ENCODE measurements at regions not wholly inside any gene's neighbourhood (a gene's known extent, or its start where the extent isn't known, plus 50 kb on each side); places are given as distances from the start of the nearest gene placed in this dataset.

DNA sequence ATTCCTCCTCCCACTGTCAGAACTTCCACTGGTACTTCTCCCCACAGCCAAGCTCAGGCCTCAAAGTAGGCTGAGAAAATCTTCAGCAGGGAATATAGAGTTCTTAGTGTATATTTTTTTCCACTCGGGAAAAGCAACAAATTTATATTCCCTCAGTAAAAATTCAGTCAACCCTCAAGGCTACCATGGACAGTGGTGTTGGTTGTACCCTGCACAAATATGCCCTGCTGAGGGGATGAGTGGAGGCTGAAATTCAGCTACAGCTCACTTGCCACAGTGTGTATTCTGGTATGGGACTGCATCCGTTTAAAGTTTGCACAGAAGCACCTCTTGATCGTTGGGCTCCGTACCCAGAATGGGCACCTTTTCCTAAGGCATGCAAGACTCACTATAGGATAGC is 90.8 kb upstream of the LGALSL start:
- TF ChIP-seq POLR2A (IDR thresholded peaks at IDR 0.05) (no peak), EP300 (IDR thresholded peaks at IDR 0.05; ENCODE audit: low read depth) (no peak), POLR2AphosphoS5 (IDR thresholded peaks at IDR 0.05) (no peak)
- TF ChIP-seq, protein P1, sequence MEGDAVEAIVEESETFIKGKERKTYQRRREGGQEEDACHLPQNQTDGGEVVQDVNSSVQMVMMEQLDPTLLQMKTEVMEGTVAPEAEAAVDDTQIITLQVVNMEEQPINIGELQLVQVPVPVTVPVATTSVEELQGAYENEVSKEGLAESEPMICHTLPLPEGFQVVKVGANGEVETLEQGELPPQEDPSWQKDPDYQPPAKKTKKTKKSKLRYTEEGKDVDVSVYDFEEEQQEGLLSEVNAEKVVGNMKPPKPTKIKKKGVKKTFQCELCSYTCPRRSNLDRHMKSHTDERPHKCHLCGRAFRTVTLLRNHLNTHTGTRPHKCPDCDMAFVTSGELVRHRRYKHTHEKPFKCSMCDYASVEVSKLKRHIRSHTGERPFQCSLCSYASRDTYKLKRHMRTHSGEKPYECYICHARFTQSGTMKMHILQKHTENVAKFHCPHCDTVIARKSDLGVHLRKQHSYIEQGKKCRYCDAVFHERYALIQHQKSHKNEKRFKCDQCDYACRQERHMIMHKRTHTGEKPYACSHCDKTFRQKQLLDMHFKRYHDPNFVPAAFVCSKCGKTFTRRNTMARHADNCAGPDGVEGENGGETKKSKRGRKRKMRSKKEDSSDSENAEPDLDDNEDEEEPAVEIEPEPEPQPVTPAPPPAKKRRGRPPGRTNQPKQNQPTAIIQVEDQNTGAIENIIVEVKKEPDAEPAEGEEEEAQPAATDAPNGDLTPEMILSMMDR (IDR thresholded peaks at IDR 0.05): no peak
